HG03432 (cell line): ENCODE measurements at regions not wholly inside any gene's neighbourhood (a gene's known extent, or its start where the extent isn't known, plus 50 kb on each side); places are given as distances from the start of the nearest gene placed in this dataset.
"Not testable (repeated sequence)": the region's sequence is repeated elsewhere in the genome, so short reads cannot be mapped to it uniquely, and the experiment has no call there.

Experiments used
- ATAC-seq: cut with Tn5 transposase; IDR thresholded peaks from one replicate; pipeline ENCODE4 v1.9.1; 2021; ENCODE audit warnings: mild to moderate bottlenecking, moderate library complexity; ENCODE audit not compliant: unreplicated experiment

- ATAC-seq, result no peak
Measured at GRCh38 chr12:127035011-127035879, 1231.7 kb upstream of the TMEM132C start.

DNA sequence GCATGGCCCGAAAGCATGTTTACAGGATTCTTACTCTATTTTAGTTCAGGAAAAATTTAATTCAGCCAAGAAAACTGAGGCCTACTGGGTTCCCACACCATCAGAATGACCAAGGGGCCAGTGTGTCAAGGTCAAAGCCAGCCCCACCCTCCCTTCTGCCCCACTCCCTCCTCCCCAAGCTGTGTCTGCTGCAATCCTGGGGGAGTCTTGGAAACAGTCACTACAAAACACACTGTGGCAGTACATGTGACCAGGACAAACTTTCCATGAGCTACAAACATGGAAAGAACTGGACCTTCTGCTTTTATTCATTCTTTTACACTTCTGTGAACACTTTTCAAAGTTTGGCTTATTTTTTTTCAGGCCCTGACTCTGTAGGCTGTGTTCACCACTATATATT lies 1228.8 kb upstream of the TMEM132C start:
- ATAC-seq, result no peak

- ATAC-seq, result no peak
Measured at GRCh38 chr12:127038761-127039160, 1228.2 kb upstream of the TMEM132C start.

GRCh38 chr12:127041985-127042625 lies 1224.9 kb upstream of the TMEM132C start:
- ATAC-seq, result peak; percentile 98

DNA sequence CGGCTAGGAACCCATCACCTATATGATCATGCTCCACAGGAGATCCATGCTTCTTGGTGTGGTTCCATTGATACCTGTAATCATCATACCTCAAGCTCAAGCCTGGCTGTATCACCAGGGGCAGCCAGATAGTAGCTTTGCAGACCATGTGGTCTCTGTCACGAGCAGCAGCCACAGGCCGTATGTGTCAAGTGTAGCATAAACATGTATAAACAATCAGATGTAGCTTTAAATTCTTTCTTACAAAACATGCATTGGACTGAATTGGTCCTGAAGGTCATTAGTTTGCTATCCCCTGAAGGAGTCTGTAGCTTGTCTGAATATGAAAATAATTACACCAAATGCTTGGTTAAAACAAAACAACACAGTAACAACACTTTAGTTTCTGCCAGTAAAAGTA lies 1223.2 kb upstream of the TMEM132C start:
- ATAC-seq, result no peak

GRCh38 chr12:127044836-127045235 lies 1222.1 kb upstream of the TMEM132C start:
- ATAC-seq, result no peak

DNA sequence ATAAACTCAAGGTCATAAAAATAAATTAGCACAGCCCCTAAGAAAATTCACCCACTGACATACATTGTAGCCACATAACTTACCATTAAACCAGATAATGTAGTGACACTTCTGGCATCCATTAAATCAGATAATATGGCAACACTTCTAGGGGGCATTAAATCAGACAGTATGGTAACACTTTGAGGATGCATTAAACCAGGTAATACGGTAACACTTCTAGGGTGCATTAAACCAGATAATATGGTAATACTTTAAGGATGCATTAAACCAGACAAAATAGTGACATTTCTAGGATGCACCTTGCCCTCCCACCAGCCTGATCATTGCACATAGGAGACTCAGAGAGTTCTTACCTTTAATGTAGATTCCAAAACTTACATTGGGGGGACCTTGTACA lies 1220.5 kb upstream of the TMEM132C start:
- ATAC-seq, result no peak

DNA sequence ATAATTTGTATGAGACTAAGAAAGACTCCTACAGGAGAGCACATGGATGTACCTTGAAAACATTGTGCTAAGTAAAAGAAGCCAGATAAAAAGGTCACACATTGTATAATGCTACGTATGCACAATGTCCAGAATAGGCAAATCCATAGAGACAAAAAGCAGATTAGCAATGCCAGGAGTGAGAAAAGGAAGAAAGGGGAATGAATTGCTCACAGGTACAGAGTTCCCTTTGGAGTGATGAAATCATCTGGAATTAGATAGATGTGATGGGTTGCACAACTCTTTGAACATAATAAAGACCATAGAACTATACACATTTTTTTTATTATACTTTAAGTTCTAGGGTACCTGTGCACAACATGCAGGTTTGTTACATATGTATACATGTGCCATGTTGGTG lies 1218.9 kb upstream of the TMEM132C start:
- ATAC-seq, result no peak

DNA sequence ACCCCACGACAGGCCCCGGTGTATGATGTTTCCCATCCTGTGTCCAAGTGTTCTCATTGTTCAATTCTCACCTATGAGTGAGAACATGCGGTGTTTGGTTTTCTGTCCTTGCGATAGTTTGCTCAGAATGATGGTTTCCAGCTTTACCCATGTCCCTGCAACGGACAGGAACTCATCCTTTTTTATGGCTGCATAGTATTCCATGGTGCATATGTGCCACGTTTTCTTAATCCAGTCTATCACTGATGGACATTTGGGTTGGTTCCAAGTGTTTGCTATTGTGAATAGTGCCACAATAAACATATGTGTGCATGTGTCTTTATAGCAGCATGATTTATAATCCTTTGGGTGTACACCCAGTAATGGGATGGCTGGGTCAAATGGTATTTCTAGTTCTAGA lies 1218.4 kb upstream of the TMEM132C start:
- ATAC-seq, result not testable (repeated sequence)

DNA sequence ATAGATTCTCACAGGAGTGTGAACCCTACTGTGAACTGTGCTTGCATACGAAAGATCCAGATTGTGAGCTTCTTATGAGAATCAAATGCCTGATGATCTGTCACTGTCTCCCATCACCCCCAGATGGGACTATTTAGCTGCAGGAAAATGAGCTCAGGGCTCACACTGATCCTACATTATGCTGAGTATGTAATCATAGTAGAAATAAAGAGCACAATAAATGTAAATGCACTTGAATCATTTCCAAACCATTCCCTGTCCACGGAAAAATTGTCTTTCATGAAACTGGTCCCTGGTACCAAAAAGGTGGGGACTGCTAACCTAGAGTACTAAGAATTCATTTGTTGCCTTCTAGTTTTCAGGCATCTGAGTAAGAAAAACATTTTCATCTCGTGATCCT lies 1215.8 kb upstream of the TMEM132C start:
- ATAC-seq, result no peak

DNA sequence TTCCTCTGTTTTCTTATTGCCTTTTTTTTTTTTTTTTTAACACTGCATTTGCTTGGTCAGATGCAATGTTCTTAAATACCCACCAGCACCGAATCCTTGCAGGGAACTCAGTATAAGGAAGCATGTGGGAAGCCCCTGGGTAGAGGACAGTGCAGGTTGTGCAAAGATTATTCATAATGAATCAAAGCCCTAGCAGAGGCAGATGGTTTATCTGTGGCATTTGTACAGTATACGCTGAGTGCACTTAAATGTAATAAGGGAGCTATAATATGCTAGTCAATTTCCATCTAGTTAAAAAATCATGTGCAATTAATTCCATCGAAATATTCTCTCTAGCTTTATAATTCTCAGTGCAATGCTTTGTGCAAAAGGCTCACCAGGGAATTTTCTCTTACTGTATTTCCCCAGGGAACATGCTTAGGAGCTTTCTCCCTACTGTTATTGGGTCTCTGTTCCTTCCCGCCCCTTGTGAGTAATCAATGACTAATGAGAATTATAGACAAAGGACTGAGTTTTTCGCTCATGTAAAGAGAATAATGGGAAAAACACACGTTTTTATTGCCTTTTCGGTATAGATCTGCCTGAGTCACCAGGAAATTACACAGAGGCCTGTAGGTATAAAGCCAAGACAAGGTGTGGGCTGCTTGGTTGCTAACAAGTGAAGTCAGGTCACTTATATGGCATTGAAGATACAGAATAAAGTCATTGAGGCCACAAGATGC lies 1214.3 kb upstream of the TMEM132C start:
- no peak for ATAC-seq

- no peak for ATAC-seq
Measured at GRCh38 chr12:127054531-127054930, 1212.4 kb upstream of the TMEM132C start.

- no peak for ATAC-seq
Measured at GRCh38 chr12:127060310-127060847, 1206.6 kb upstream of the TMEM132C start.

- no peak for ATAC-seq
Measured at GRCh38 chr12:127060933-127061332, 1206.0 kb upstream of the TMEM132C start.

GRCh38 chr12:127063339-127064072 lies 1203.5 kb upstream of the TMEM132C start:
- no peak for ATAC-seq

DNA sequence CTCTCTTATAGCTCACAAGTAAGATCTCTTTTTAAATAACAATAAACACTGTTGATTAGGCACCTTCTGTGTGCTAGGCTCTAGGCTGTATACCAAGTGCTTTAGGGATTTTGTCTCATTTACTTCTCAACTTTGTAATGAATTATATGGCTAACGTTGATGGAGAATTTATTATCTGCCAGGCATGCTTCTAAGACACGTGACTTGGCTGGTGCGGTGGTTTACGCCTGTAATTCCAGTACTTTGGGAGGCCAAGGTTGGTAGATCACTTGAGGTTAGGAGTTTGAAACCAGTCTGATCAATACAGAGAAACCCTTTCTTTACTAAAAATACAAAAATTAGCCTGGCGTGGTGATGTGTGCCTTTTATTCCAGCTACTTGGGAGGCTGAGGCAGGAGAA lies 1202.8 kb upstream of the TMEM132C start:
- no peak for ATAC-seq

GRCh38 chr12:127065595-127065994 lies 1201.4 kb upstream of the TMEM132C start:
- no peak for ATAC-seq

- no peak for ATAC-seq
Measured at GRCh38 chr12:127070515-127071157, 1196.3 kb upstream of the TMEM132C start.

- no peak for ATAC-seq
Measured at GRCh38 chr12:127074161-127074560, 1192.8 kb upstream of the TMEM132C start.

GRCh38 chr12:127075981-127076380 lies 1191.0 kb upstream of the TMEM132C start:
- ATAC-seq, result no peak
